NCI-H526 treated with DMSO at 0.1 percent for 48 hours (cell line): ENCODE measurements at regions not wholly inside any gene's neighbourhood (a gene's known extent, or its start where the extent isn't known, plus 50 kb on each side); places are given as distances from the start of the nearest gene placed in this dataset.

ENCODE experiments used
- DNase-seq: peaks from one replicate; lab custom pipeline; 2025; lab: John Stamatoyannopoulos, UW

- no peak for DNase-seq
Measured at GRCh38 chr15:81865850-81866537, 179.8 kb downstream of the MEX3B start.

GRCh38 chr15:81863162-81863561 is 182.7 kb downstream of the MEX3B start:
- no peak for DNase-seq

- DNase-seq, result peak; percentile 76
Measured at GRCh38 chr15:81859737-81860516, 185.9 kb downstream of the MEX3B start.

- DNase-seq, result no peak
Measured at GRCh38 chr15:81858586-81858985, 187.2 kb downstream of the MEX3B start.

GRCh38 chr15:81858136-81858535 is 187.7 kb downstream of the MEX3B start:
- no peak for DNase-seq

- DNase-seq, result no peak
Measured at GRCh38 chr15:81856634-81857026, 189.2 kb downstream of the MEX3B start.

- DNase-seq, result no peak
Measured at GRCh38 chr15:81856001-81856633, 189.7 kb downstream of the MEX3B start.

GRCh38 chr15:81853150-81853748 is 192.6 kb downstream of the MEX3B start:
- DNase-seq, result no peak

- DNase-seq, result no peak
Measured at GRCh38 chr15:81852411-81853149, 193.2 kb downstream of the MEX3B start.

GRCh38 chr15:81851757-81852156 is 194.1 kb downstream of the MEX3B start:
- DNase-seq, result no peak

- DNase-seq, result no peak
Measured at GRCh38 chr15:81851325-81851724, 194.5 kb downstream of the MEX3B start.

GRCh38 chr15:81849289-81849688 is 196.5 kb downstream of the MEX3B start:
- no peak for DNase-seq

- DNase-seq, result no peak
Measured at GRCh38 chr15:81848701-81849100, 197.1 kb downstream of the MEX3B start.

- no peak for DNase-seq
Measured at GRCh38 chr15:81843757-81844407, 201.9 kb downstream of the MEX3B start.

- DNase-seq, result no peak
Measured at GRCh38 chr15:81843226-81843625, 202.6 kb downstream of the MEX3B start.

- DNase-seq, result no peak
Measured at GRCh38 chr15:81839387-81839786, 206.4 kb downstream of the MEX3B start.

- DNase-seq, result no peak
Measured at GRCh38 chr15:81835731-81836130, 210.1 kb downstream of the MEX3B start.

GRCh38 chr15:81830520-81830919 is 215.3 kb downstream of the MEX3B start:
- no peak for DNase-seq

- no peak for DNase-seq
Measured at GRCh38 chr15:81829918-81830317, 215.9 kb downstream of the MEX3B start.

GRCh38 chr15:81828135-81828534 is 217.7 kb downstream of the MEX3B start:
- no peak for DNase-seq

- DNase-seq, result peak; percentile 58
Measured at GRCh38 chr15:81825136-81825535, 220.7 kb downstream of the MEX3B start.
